Right lobe of liver (tissue), 4 donors: ENCODE measurements at regions not wholly inside any gene's neighbourhood (a gene's known extent, or its start where the extent isn't known, plus 50 kb on each side); places are given as distances from the start of the nearest gene placed in this dataset.

ENCODE experiments used
- CTCF ChIP-seq, 4 donors: fragments of 200-600 bp in 3 of 4; fragments of 450-650 bp in 1 of 4; IDR thresholded peaks; one replicate each; pipeline versions ENCODE4 v1.5.1 to v1.8.0; 2016 to 2022; ENCODE audit warnings: antibody characterized with exemption in 4 of 4, mild to moderate bottlenecking in 2 of 4
- POLR2A ChIP-seq: fragments of 450-650 bp; IDR thresholded peaks from one replicate; pipeline ENCODE4 v1.6.1; 2017; ENCODE audit warnings: antibody characterized with exemption, mild to moderate bottlenecking
- donor health status: DM: no; HTN: no; CAD: no.
- donor health status: DM: no; HTN: no; CAD: no.
- donor health status: DM: no; HTN: yes; CAD: no.

DNA sequence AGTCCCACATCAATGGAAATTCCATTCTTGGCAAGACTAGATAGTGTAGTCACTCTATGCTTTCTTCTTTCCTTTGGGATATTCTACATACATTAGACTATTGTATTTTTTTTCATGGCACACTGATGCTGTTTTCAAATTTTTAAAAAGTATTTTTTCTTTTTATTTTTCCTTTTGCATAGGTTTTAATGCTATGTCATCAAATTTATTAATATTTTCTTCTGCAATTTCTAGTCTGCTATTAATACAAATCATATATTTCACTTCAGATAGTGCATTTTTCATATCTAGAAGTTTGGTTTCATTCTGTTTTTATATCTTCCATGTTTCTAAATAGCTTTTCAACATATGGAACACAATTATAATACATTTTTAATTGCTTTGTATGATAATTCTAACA is 2050.1 kb upstream of the PRR20A start:
- no peak for TF ChIP-seq CTCF (IDR thresholded peaks at IDR 0.05)
- no peak for TF ChIP-seq POLR2A
